Right atrium auricular region (tissue), 2 donors: ENCODE measurements at regions not wholly inside any gene's neighbourhood (a gene's known extent, or its start where the extent isn't known, plus 50 kb on each side); places are given as distances from the start of the nearest gene placed in this dataset.

Experiments
- DNase-seq: peaks from one replicate; pipeline ENCODE4 v3.0.0-alpha.2; 2019; ENCODE audit warnings: low spot score
- H3K27ac ChIP-seq, 2 donors: fragments of 200-600 bp; sonication (generic); 1 replicate in 1 of 2; 2 replicates in 1 of 2; pipeline ENCODE4 v1.5.1; 2016 to 2019
- H3K27me3 ChIP-seq, 2 donors: fragments of 200-600 bp; sonication (generic); one replicate each; pipeline versions ENCODE4 v1.5.1 to v1.6.0; 2017 to 2019
- H3K36me3 ChIP-seq: fragments of 200-600 bp; sonication (generic); one replicate; pipeline ENCODE4 v1.5.1; 2016
- H3K4me1 ChIP-seq, 2 donors: fragments of 200-600 bp; sonication (generic); one replicate each; pipeline versions ENCODE4 v1.5.1 to v1.6.0; 2017 to 2019
- H3K4me3 ChIP-seq, 2 donors: fragments of 200-600 bp; sonication (generic); 1 replicate in 1 of 2; 2 replicates in 1 of 2; pipeline ENCODE4 v1.5.1; 2017 to 2019; ENCODE audit warnings: mild to moderate bottlenecking in 1 of 2, moderate library complexity in 1 of 2
- H3K9me3 ChIP-seq, 2 donors: fragments of 200-600 bp; sonication (generic); one replicate each; pipeline ENCODE4 v1.5.1; 2019
- CTCF ChIP-seq, 2 donors: fragments of 200-600 bp; sonication (generic); IDR thresholded peaks; one replicate each; pipeline ENCODE4 v1.5.1; 2019; ENCODE audit warnings: antibody characterized with exemption in 2 of 2

- no peak for DNase-seq
- Histone ChIP-seq H3K9me3 (no peaks in the 10 kb centered on the region), H3K36me3 (no peaks in the 10 kb centered on the region), H3K4me1 (no peaks in the 10 kb centered on the region), H3K27ac (no peak overlapping the region), H3K4me3 (no peak overlapping the region), H3K27me3 (no peaks in the 10 kb centered on the region)
- TF ChIP-seq CTCF (IDR thresholded peaks at IDR 0.05) = no peak
These were observed 337.5 kb downstream of the EPHA7 start for GRCh38 chr6:93081901-93082300.

- Histone ChIP-seq H3K27ac (no peak overlapping the region), H3K4me1 (no peaks in the 10 kb centered on the region), H3K27me3 (no peaks in the 10 kb centered on the region), H3K4me3 (no peak overlapping the region), H3K9me3 (peaks cover 0 to 7% of the 10 kb centered on the region in 2 donors), H3K36me3 (no peaks in the 10 kb centered on the region)
- no peak for TF ChIP-seq CTCF (IDR thresholded peaks at IDR 0.05)
- no peak for DNase-seq
These were observed 340.3 kb downstream of the EPHA7 start for GRCh38 chr6:93079061-93079460.

GRCh38 chr6:93073811-93074210 lies 345.5 kb downstream of the EPHA7 start:
- no peaks in the 10 kb centered on the region for H3K27me3 ChIP-seq
- H3K36me3 ChIP-seq = no peaks in the 10 kb centered on the region
- H3K4me3 ChIP-seq = no peak overlapping the region
- no peak for DNase-seq
- no peak for TF ChIP-seq CTCF (IDR thresholded peaks at IDR 0.05)
- no peaks in the 10 kb centered on the region for H3K4me1 ChIP-seq
- peaks cover 0 to 7% of the 10 kb centered on the region in 2 donors for H3K9me3 ChIP-seq
- no peak overlapping the region for H3K27ac ChIP-seq

- Histone ChIP-seq H3K36me3 (no peaks in the 10 kb centered on the region), H3K9me3 (no peaks in the 10 kb centered on the region), H3K4me3 (no peak overlapping the region), H3K27me3 (no peaks in the 10 kb centered on the region), H3K4me1 (no peaks in the 10 kb centered on the region), H3K27ac (no peak overlapping the region)
- DNase-seq = no peak
- no peak for TF ChIP-seq CTCF (IDR thresholded peaks at IDR 0.05)
These were observed 349.5 kb downstream of the EPHA7 start for GRCh38 chr6:93069856-93070255.

GRCh38 chr6:93059911-93060310 lies 359.4 kb downstream of the EPHA7 start:
- no peaks in the 10 kb centered on the region for H3K9me3 ChIP-seq
- H3K36me3 ChIP-seq = no peaks in the 10 kb centered on the region
- no peak overlapping the region for H3K4me3 ChIP-seq
- DNase-seq = no peak
- TF ChIP-seq CTCF (IDR thresholded peaks at IDR 0.05) = no peak
- H3K4me1 ChIP-seq = no peaks in the 10 kb centered on the region
- H3K27me3 ChIP-seq = no peaks in the 10 kb centered on the region
- H3K27ac ChIP-seq = no peak overlapping the region

- no peak for DNase-seq
- Histone ChIP-seq H3K4me1 (no peaks in the 10 kb centered on the region), H3K27me3 (no peaks in the 10 kb centered on the region), H3K9me3 (no peaks in the 10 kb centered on the region), H3K27ac (no peak overlapping the region), H3K4me3 (no peak overlapping the region), H3K36me3 (no peaks in the 10 kb centered on the region)
- TF ChIP-seq CTCF (IDR thresholded peaks at IDR 0.05) = no peak
These were observed 361.8 kb downstream of the EPHA7 start for GRCh38 chr6:93057584-93057983.
